ENCODE measurements at regions not wholly inside any gene's neighbourhood (a gene's known extent, or its start where the extent isn't known, plus 50 kb on each side); places are given as distances from the start of the nearest gene placed in this dataset.

GRCh38 chr2:180621941-180622918 is 358.2 kb upstream of the UBE2E3 start:
- DNase-seq (ENCODE audit: low spot score): no peak
- no peak for TF ChIP-seq CTCF (IDR thresholded peaks at IDR 0.05; ENCODE audit: borderline replicate concordance, control extremely low read depth, extremely low read depth, insufficient read depth, missing control alignments)
- in situ Hi-C loops (cut with MboI; ENCODE audit: low sequenced_read_pairs, unreplicated experiment): loop anchor here (25.0 kb wide), 1 partner anchor 440 kb away; no protein-coding TSS in a partner anchor

- DNase-seq (ENCODE audit: low spot score): no peak
- no peak for TF ChIP-seq CTCF (IDR thresholded peaks at IDR 0.05; ENCODE audit: borderline replicate concordance, control extremely low read depth, extremely low read depth, insufficient read depth, missing control alignments)
- in situ Hi-C loops (cut with MboI; ENCODE audit: low sequenced_read_pairs, unreplicated experiment): loop anchor here (25.0 kb wide), 1 partner anchor 441 kb away; no protein-coding TSS in a partner anchor
These were observed 359.0 kb upstream of the UBE2E3 start for GRCh38 chr2:180621366-180621765.

GRCh38 chr2:180618570-180618969 is 361.8 kb upstream of the UBE2E3 start:
- DNase-seq (ENCODE audit: low spot score): no peak

GRCh38 chr2:180614776-180615175 is 365.6 kb upstream of the UBE2E3 start:
- TF ChIP-seq CTCF (IDR thresholded peaks at IDR 0.05; ENCODE audit: borderline replicate concordance, control extremely low read depth, extremely low read depth, insufficient read depth, missing control alignments): no peak
- in situ Hi-C loops (cut with MboI; ENCODE audit: low sequenced_read_pairs, unreplicated experiment): loop anchor here (25.0 kb wide), 1 partner anchor 448 kb away; no protein-coding TSS in a partner anchor
- DNase-seq (ENCODE audit: low spot score): no peak

More at GRCh38 chr2:180618570-180618969, 361.8 kb upstream of the UBE2E3 start:
- in situ Hi-C loops (cut with MboI; ENCODE audit: low sequenced_read_pairs, unreplicated experiment): loop anchor here (25.0 kb wide), 1 partner anchor 444 kb away; no protein-coding TSS in a partner anchor
- TF ChIP-seq CTCF (IDR thresholded peaks at IDR 0.05; ENCODE audit: borderline replicate concordance, control extremely low read depth, extremely low read depth, insufficient read depth, missing control alignments): no peak

GRCh38 chr2:180609626-180610340 is 370.6 kb upstream of the UBE2E3 start:
- in situ Hi-C loops (cut with MboI; ENCODE audit: low sequenced_read_pairs, unreplicated experiment): loop anchor here (25.0 kb wide), 1 partner anchor 453 kb away; no protein-coding TSS in a partner anchor
- no peak for TF ChIP-seq CTCF (IDR thresholded peaks at IDR 0.05; ENCODE audit: borderline replicate concordance, control extremely low read depth, extremely low read depth, insufficient read depth, missing control alignments)
- DNase-seq (ENCODE audit: low spot score): no peak

- no peak for TF ChIP-seq CTCF (IDR thresholded peaks at IDR 0.05; ENCODE audit: borderline replicate concordance, control extremely low read depth, extremely low read depth, insufficient read depth, missing control alignments)
- no peak for DNase-seq (ENCODE audit: low spot score)
- in situ Hi-C loops (cut with MboI; ENCODE audit: low sequenced_read_pairs, unreplicated experiment): loop anchor here (25.0 kb wide), 1 partner anchor 455 kb away; no protein-coding TSS in a partner anchor
These were observed 372.8 kb upstream of the UBE2E3 start for GRCh38 chr2:180607514-180608049.

Measured in GM13976 (cell line).